AG04450 (cell line): ENCODE measurements at regions not wholly inside any gene's neighbourhood (a gene's known extent, or its start where the extent isn't known, plus 50 kb on each side); places are given as distances from the start of the nearest gene placed in this dataset.
A peak's percentile ranks its signal among the peaks of the same experiment; 100 is the strongest.
"Not testable (repeated sequence)": the region's sequence is repeated elsewhere in the genome, so short reads cannot be mapped to it uniquely, and the experiment has no call there.

ENCODE experiments used
- CTCF ChIA-PET: fragments of 300-600, 350-600 bp; formaldehyde crosslinking; extraction: SDS; loops from one replicate; lab custom pipeline; 2022; ENCODE audit warnings: antibody characterized with exemption, inconsistent platforms; lab: Charles Lee
- POLR2A ChIA-PET: fragments of 350-600 bp; formaldehyde crosslinking; extraction: SDS; loops from one replicate; lab custom pipeline; 2021; ENCODE audit warnings: antibody characterized with exemption, inconsistent platforms; lab: Yijun Ruan, JAX
- DNase-seq: peaks from one replicate; pipeline ENCODE4 v3.0.0-alpha.2; 2011; ENCODE audit warnings: low read depth, low spot score
- H3K27ac ChIP-seq: one replicate; pipeline ENCODE4 v1.5.1; 2012; ENCODE audit warnings: low read depth, low read length, control low read depth
- H3K27me3 ChIP-seq: one replicate; pipeline ENCODE4 v1.6.0; 2012; ENCODE audit warnings: low read length; ENCODE audit not compliant: control insufficient read depth, insufficient read depth
- H3K4me3 ChIP-seq: 2 replicates; pipeline ENCODE4 v1.5.1; 2011; ENCODE audit warnings: mild to moderate bottlenecking, low read depth, low read length, control low read depth
- H3K9me3 ChIP-seq: 2 replicates; pipeline ENCODE4 v1.5.1; 2012; ENCODE audit warnings: low read length; ENCODE audit not compliant: control insufficient read depth, insufficient read depth
- CTCF ChIP-seq: IDR thresholded peaks from 2 replicates; pipeline ENCODE4 v1.5.1; 2011; ENCODE audit warnings: low read depth, low read length, control low read depth, inconsistent platforms

- no peak for DNase-seq
- ChIA-PET CTCF (interaction anchor here (1.2 kb wide), 1 partner anchor 30 kb away, joined by 7 read pairs; no protein-coding TSS in a partner anchor), POLR2A (interaction anchor here (1.2 to 1.7 kb wide), 5 partner anchors 23 to 227 kb away, joined by 3 to 5 read pairs (median 5); partner anchors contain the start of gene SMURF2)
- H3K4me3 ChIP-seq, result 0 out of 2 replicates have a peak overlapping the region, but pooled peaks have one; percentile 10
- H3K27ac ChIP-seq, result peak overlapping the region; percentile 83
- H3K27me3 ChIP-seq, result no peaks in the 10 kb centered on the region
- no peaks in the 10 kb centered on the region for H3K9me3 ChIP-seq
- no peak for TF ChIP-seq CTCF
These were observed 70.4 kb upstream of the SMURF2 start for GRCh38 chr17:64732336-64733006.

- H3K9me3 ChIP-seq, DNase-seq, H3K27me3 ChIP-seq, H3K4me3 ChIP-seq, POLR2A ChIA-PET, CTCF ChIA-PET: not testable (repeated sequence)
- peak overlapping the region; percentile 70 for H3K27ac ChIP-seq
These were observed 67.9 kb upstream of the SMURF2 start for GRCh38 chr17:64730023-64730422.

GRCh38 chr17:64729201-64729600, 67.1 kb upstream of the SMURF2 start:
- TF ChIP-seq CTCF, result no peak
- ChIA-PET POLR2A (no interaction called here), CTCF (no interaction called here)
- no peaks in the 10 kb centered on the region for H3K9me3 ChIP-seq
- H3K27ac ChIP-seq, result no peak overlapping the region
- no peak for DNase-seq
- H3K4me3 ChIP-seq, result no peak overlapping the region
- H3K27me3 ChIP-seq, result no peaks in the 10 kb centered on the region

- Histone ChIP-seq H3K9me3 (no peaks in the 10 kb centered on the region), H3K27me3 (no peaks in the 10 kb centered on the region), H3K4me3 (no peak overlapping the region), H3K27ac (no peak overlapping the region)
- ChIA-PET POLR2A (no interaction called here), CTCF (interaction anchor here (0.6 kb wide), 1 partner anchor 79 kb away, joined by 3 read pairs; no protein-coding TSS in a partner anchor)
- DNase-seq, result no peak
- no peak for TF ChIP-seq CTCF
These were observed 66.1 kb upstream of the SMURF2 start for GRCh38 chr17:64728041-64728695.

GRCh38 chr17:64726025-64726424, 63.9 kb upstream of the SMURF2 start:
- H3K4me3 ChIP-seq, POLR2A ChIA-PET, DNase-seq, CTCF ChIA-PET, H3K27me3 ChIP-seq, H3K9me3 ChIP-seq, H3K27ac ChIP-seq: not testable (repeated sequence)

GRCh38 chr17:64724246-64724645, 62.1 kb upstream of the SMURF2 start:
- H3K4me3 ChIP-seq, H3K27me3 ChIP-seq, DNase-seq, H3K9me3 ChIP-seq: not testable (repeated sequence)
- peak overlapping the region; percentile 52 for H3K27ac ChIP-seq
- ChIA-PET CTCF (interaction anchor here (1.0 kb wide), 1 partner anchor 12 kb away, joined by 3 read pairs; no protein-coding TSS in a partner anchor), POLR2A (interaction anchor here (1.1 to 2.3 kb wide), 2 partner anchors 10 to 16 kb away, joined by 3 to 10 read pairs; no protein-coding TSS in a partner anchor)
